ENCODE measurements at regions not wholly inside any gene's neighbourhood (a gene's known extent, or its start where the extent isn't known, plus 50 kb on each side); places are given as distances from the start of the nearest gene placed in this dataset.

DNA sequence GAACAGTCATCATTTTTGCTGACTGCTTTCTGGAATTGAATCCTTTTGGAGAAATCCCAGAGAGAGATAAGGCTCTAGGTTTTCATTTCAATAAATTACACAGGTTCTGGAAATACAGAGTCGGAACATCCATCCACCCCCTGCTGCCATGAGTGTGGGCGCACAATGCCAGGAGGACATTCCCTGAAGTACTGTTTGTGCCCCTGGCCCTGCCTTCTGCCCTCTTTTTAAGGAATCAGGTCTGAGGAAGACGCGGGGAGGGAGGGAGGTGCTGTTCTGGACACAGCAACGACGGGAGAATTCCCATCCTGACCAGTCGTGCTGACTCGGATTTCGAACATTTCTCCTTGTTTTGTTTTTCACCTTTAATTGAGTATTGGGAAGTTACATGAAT, 69.0 kb downstream of the SEC61G start:
- WGBS, 2 experiments (ENCODE audit: extremely low coverage in 2 of 2, insufficient read length in 1 of 2), result no CpG with 5 or more reads among the region's 9 CpGs
- Histone ChIP-seq H2AK5ac (ENCODE audit: low read depth, low read length) (no peak overlapping the region), H2BK120ac (ENCODE audit: low read depth, low read length) (no peak overlapping the region), H3K4me1 (ENCODE audit: control insufficient read depth, insufficient read depth, low read length) (no peaks in the 10 kb centered on the region), H2AK9ac (replicated peaks; ENCODE audit: low read depth, low read length, poor library complexity) (no peak overlapping the region), H3K36me3 (ENCODE audit: control insufficient read depth, insufficient read depth, low read length) (no peaks in the 10 kb centered on the region), H3K14ac (replicated peaks; ENCODE audit: low read depth, low read length) (no peak overlapping the region), H3K9me1 (ENCODE audit: insufficient read depth, low read length) (no peaks in the 10 kb centered on the region), H4K91ac (ENCODE audit: insufficient read depth, low read depth, low read length) (no peak overlapping the region), H3K79me1 (ENCODE audit: low read depth in 1 of 2, low read length in 2 of 2) (no peaks in the 10 kb centered on the region), H2BK20ac (ENCODE audit: low read depth, low read length) (no peak overlapping the region), H2BK15ac (ENCODE audit: low read depth, low read length) (no peak overlapping the region), H3K9me3 (ENCODE audit: control insufficient read depth, insufficient read depth, low read length) (no peaks in the 10 kb centered on the region), H3K56ac (ENCODE audit: extremely low read depth, insufficient read depth, low read length) (no peak overlapping the region), H3K18ac (ENCODE audit: low read depth, low read length) (no peak overlapping the region), H4K8ac (ENCODE audit: low read depth in 2 of 2, low read length in 2 of 2) (no peak overlapping the region), H3K27ac (ENCODE audit: insufficient read depth, low read length) (no peak overlapping the region), H3K27me3 (ENCODE audit: control insufficient read depth, insufficient read depth, low read length) (no peaks in the 10 kb centered on the region; the same call in 1 of the 2 replicates), H3K4me2 (ENCODE audit: low read depth, low read length) (no peak overlapping the region; the same call in 1 of the 2 replicates), H4K20me1 (ENCODE audit: insufficient read depth, low read length) (no peaks in the 10 kb centered on the region), H3K23ac (ENCODE audit: low read depth, low read length) (no peak overlapping the region), H4K5ac (ENCODE audit: low read depth, low read length) (no peak overlapping the region), H2BK5ac (ENCODE audit: low read depth, low read length, poor library complexity, severe bottlenecking) (no peak overlapping the region), H3K4me3 (ENCODE audit: insufficient read depth, low read depth, low read length) (no peak overlapping the region), H3K9ac (ENCODE audit: low read depth, low read length) (no peak overlapping the region), H2AFZ (replicated peaks; ENCODE audit: low read length, poor library complexity) (no peak overlapping the region), H3K4ac (ENCODE audit: low read depth, low read length) (no peak overlapping the region)
- dilution Hi-C loops (cut with HindIII; ENCODE audit: low sequenced_read_pairs, unreplicated experiment), result no loop called here
- no TSS peak for BruUV-seq (replicated peaks)
- ChIA-PET POLR2A (ENCODE audit: unreplicated experiment) (no interaction called here), CTCF (no interaction called here)
- TF ChIP-seq RCOR1 (IDR thresholded peaks at IDR 0.05; ENCODE audit: insufficient replicate concordance, low read length) (no peak), MAFK (IDR thresholded peaks at IDR 0.05; ENCODE audit: low read depth, low read length) (no peak), MAZ (IDR thresholded peaks at IDR 0.05; ENCODE audit: borderline replicate concordance, low read depth, low read length) (no peak), RAD21 (IDR thresholded peaks at IDR 0.05; ENCODE audit: low read length) (no peak), POLR2A (IDR thresholded peaks at IDR 0.05; ENCODE audit: low read depth, low read length) (no peak), BHLHE40 (IDR thresholded peaks at IDR 0.05; ENCODE audit: low read depth, low read length) (no peak), SMC3 (IDR thresholded peaks at IDR 0.05; ENCODE audit: low read depth, low read length) (no peak), CHD1 (IDR thresholded peaks at IDR 0.05; ENCODE audit: low read depth, low read length) (no peak), RFX5 (IDR thresholded peaks at IDR 0.05; ENCODE audit: low read depth, low read length) (no peak), FOS (IDR thresholded peaks at IDR 0.05; ENCODE audit: low read depth, low read length) (no peak), CEBPB (IDR thresholded peaks at IDR 0.05; ENCODE audit: low read depth, low read length) (no peak), MXI1 (IDR thresholded peaks at IDR 0.05; ENCODE audit: borderline replicate concordance, low read depth, low read length) (no peak), NFE2L2 (IDR thresholded peaks at IDR 0.05; ENCODE audit: low read depth, low read length) (no peak)
- TF ChIP-seq, protein P1, sequence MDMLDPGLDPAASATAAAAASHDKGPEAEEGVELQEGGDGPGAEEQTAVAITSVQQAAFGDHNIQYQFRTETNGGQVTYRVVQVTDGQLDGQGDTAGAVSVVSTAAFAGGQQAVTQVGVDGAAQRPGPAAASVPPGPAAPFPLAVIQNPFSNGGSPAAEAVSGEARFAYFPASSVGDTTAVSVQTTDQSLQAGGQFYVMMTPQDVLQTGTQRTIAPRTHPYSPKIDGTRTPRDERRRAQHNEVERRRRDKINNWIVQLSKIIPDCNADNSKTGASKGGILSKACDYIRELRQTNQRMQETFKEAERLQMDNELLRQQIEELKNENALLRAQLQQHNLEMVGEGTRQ (IDR thresholded peaks at IDR 0.05; ENCODE audit: low read depth, low read length), result no peak
- TF ChIP-seq, protein P2, sequence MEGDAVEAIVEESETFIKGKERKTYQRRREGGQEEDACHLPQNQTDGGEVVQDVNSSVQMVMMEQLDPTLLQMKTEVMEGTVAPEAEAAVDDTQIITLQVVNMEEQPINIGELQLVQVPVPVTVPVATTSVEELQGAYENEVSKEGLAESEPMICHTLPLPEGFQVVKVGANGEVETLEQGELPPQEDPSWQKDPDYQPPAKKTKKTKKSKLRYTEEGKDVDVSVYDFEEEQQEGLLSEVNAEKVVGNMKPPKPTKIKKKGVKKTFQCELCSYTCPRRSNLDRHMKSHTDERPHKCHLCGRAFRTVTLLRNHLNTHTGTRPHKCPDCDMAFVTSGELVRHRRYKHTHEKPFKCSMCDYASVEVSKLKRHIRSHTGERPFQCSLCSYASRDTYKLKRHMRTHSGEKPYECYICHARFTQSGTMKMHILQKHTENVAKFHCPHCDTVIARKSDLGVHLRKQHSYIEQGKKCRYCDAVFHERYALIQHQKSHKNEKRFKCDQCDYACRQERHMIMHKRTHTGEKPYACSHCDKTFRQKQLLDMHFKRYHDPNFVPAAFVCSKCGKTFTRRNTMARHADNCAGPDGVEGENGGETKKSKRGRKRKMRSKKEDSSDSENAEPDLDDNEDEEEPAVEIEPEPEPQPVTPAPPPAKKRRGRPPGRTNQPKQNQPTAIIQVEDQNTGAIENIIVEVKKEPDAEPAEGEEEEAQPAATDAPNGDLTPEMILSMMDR (conservative IDR thresholded peaks at IDR 0.05; ENCODE audit: low read depth, low read length), result no peak
- TF ChIP-seq, protein P3, sequence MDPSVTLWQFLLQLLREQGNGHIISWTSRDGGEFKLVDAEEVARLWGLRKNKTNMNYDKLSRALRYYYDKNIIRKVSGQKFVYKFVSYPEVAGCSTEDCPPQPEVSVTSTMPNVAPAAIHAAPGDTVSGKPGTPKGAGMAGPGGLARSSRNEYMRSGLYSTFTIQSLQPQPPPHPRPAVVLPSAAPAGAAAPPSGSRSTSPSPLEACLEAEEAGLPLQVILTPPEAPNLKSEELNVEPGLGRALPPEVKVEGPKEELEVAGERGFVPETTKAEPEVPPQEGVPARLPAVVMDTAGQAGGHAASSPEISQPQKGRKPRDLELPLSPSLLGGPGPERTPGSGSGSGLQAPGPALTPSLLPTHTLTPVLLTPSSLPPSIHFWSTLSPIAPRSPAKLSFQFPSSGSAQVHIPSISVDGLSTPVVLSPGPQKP (IDR thresholded peaks at IDR 0.05; ENCODE audit: borderline replicate concordance, low read depth, low read length), result no peak
- intact Hi-C loops (cut with micrococcal nuclease), result no loop called here
- in situ Hi-C loops (cut with MboI; ENCODE audit: low sequenced_read_pairs), result no loop called here
- ATAC-seq (ENCODE audit: low read depth) (no peak), DNase-seq (no peak)
